Peyer's patch (tissue), 4 donors: ENCODE measurements at regions not wholly inside any gene's neighbourhood (a gene's known extent, or its start where the extent isn't known, plus 50 kb on each side); places are given as distances from the start of the nearest gene placed in this dataset.

Experiments used
- DNase-seq, 3 donors: peaks; one replicate each; pipeline ENCODE4 v3.0.0-alpha.2; 2017 to 2019
- H3K27ac ChIP-seq, 4 donors: fragments of 200-600 bp; sonication (generic); one replicate each; pipeline ENCODE4 v1.5.1; 2016 to 2019
- H3K27me3 ChIP-seq, 2 donors: fragments of 200-600 bp; sonication (generic); one replicate each; pipeline ENCODE4 v1.5.1; 2019
- H3K36me3 ChIP-seq, 3 donors: fragments of 200-600 bp; sonication (generic); one replicate each; pipeline ENCODE4 v1.5.1; 2016 to 2019
- H3K4me1 ChIP-seq, 4 donors: fragments of 200-600 bp; sonication (generic); one replicate each; pipeline ENCODE4 v1.5.1; 2016 to 2019
- H3K4me3 ChIP-seq, 4 donors: fragments of 200-600 bp; sonication (generic); 1 replicate in 3 of 4; 2 replicates in 1 of 4; pipeline ENCODE4 v1.5.1; 2016 to 2019; ENCODE audit warnings: mild to moderate bottlenecking in 1 of 4
- H3K9me3 ChIP-seq, 4 donors: fragments of 200-600 bp; sonication (generic); one replicate each; pipeline ENCODE4 v1.5.1; 2016 to 2019; ENCODE audit warnings: mild to moderate bottlenecking in 1 of 4
- POLR2A ChIP-seq, 2 donors: fragments of 450-650 bp; IDR thresholded peaks; one replicate each; pipeline ENCODE4 v1.5.1; 2017; ENCODE audit warnings: antibody characterized with exemption in 2 of 2, mild to moderate bottlenecking in 2 of 2, moderate library complexity in 2 of 2
- TF ChIP-seq, protein P1 (sequence below), 6 experiments: fragments of 450-650 bp in 4 of 6; fragments of 200-600 bp in 2 of 6; sonication (generic) in 1 of 6; IDR thresholded peaks; one replicate each; pipeline ENCODE4 v1.5.1; 2017 to 2019; ENCODE audit warnings: antibody characterized with exemption in 6 of 6, mild to moderate bottlenecking in 3 of 6, moderate library complexity in 1 of 6

GRCh38 chr11:33959855-33960400 lies 68.1 kb upstream of the LMO2 start:
- H3K9me3 ChIP-seq = no peaks in the 10 kb centered on the region
- TF ChIP-seq, protein P1, sequence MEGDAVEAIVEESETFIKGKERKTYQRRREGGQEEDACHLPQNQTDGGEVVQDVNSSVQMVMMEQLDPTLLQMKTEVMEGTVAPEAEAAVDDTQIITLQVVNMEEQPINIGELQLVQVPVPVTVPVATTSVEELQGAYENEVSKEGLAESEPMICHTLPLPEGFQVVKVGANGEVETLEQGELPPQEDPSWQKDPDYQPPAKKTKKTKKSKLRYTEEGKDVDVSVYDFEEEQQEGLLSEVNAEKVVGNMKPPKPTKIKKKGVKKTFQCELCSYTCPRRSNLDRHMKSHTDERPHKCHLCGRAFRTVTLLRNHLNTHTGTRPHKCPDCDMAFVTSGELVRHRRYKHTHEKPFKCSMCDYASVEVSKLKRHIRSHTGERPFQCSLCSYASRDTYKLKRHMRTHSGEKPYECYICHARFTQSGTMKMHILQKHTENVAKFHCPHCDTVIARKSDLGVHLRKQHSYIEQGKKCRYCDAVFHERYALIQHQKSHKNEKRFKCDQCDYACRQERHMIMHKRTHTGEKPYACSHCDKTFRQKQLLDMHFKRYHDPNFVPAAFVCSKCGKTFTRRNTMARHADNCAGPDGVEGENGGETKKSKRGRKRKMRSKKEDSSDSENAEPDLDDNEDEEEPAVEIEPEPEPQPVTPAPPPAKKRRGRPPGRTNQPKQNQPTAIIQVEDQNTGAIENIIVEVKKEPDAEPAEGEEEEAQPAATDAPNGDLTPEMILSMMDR (IDR thresholded peaks at IDR 0.05) = no peak
- TF ChIP-seq POLR2A (IDR thresholded peaks at IDR 0.05) = no peak
- DNase-seq = no peak

DNA sequence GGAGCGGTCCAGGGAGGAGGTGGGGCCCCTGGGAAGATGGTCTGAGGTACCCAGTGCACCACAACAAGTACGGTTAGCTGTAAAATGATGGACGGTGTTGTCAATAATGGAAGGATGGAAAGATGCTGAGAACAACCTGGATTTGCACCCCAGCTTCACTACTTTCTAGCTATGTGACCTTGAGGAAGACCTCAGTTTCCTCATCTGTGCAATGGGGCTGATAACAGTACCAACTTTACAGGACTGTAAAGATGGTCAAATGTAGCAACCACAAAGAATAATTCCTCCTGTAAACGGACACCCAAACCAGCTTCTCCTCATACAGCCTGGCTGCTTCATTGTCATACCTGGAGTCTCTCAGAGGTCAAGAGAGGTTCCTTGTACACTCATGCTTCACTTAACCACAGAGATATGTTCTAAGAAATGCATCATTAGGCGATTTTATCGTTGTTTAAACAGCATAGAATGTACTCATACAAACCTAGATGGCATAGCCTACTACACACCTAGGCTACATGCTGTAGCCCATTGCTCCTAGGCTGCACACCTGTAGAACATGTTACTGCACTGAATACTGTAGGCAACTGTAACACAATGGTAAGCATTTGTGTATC lies 65.5 kb upstream of the LMO2 start:
- no peaks in the 10 kb centered on the region for H3K36me3 ChIP-seq
- no peaks in the 10 kb centered on the region for H3K4me1 ChIP-seq
- no peak for DNase-seq
- no peaks in the 10 kb centered on the region for H3K27me3 ChIP-seq
- no peak overlapping the region for H3K27ac ChIP-seq
- no peak for TF ChIP-seq POLR2A (IDR thresholded peaks at IDR 0.05)
- TF ChIP-seq, protein P1 (IDR thresholded peaks at IDR 0.05) = no peak
- H3K9me3 ChIP-seq = no peaks in the 10 kb centered on the region
- no peak overlapping the region for H3K4me3 ChIP-seq

More at GRCh38 chr11:33959855-33960400, 68.1 kb upstream of the LMO2 start:
- no peaks in the 10 kb centered on the region for H3K36me3 ChIP-seq
- no peak overlapping the region for H3K4me3 ChIP-seq
- no peaks in the 10 kb centered on the region for H3K4me1 ChIP-seq
- no peaks in the 10 kb centered on the region for H3K27me3 ChIP-seq
- no peak overlapping the region for H3K27ac ChIP-seq

- H3K4me3 ChIP-seq = no peak overlapping the region
- DNase-seq = no peak
- no peak overlapping the region for H3K27ac ChIP-seq
- no peaks in the 10 kb centered on the region for H3K9me3 ChIP-seq
- no peaks in the 10 kb centered on the region for H3K36me3 ChIP-seq
- TF ChIP-seq, protein P1 (IDR thresholded peaks at IDR 0.05) = no peak
- TF ChIP-seq POLR2A (IDR thresholded peaks at IDR 0.05) = no peak
- no peaks in the 10 kb centered on the region for H3K27me3 ChIP-seq
- no peaks in the 10 kb centered on the region for H3K4me1 ChIP-seq
These were observed 64.7 kb upstream of the LMO2 start for GRCh38 chr11:33956611-33957010.

DNA sequence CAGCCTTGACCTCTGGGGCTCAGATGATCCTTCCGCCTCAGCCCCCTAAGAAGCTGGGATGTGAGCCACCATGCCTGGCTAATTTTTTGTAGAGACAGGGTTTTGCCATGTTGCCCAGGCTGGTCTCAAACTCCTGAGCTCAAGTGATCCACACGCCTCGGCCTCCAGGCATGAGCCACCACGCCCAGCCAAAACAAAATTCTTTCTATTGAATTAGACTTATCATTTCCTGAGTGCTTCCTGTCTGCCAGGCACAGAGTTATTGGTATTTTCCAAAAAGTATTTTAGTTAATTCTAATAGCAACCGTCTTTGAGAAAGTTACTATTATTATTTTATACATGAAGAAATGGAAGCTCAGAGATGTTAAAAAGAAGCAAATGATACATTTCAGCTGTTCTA lies 61.4 kb upstream of the LMO2 start:
- Histone ChIP-seq H3K27ac (no peak overlapping the region), H3K9me3 (no peaks in the 10 kb centered on the region), H3K27me3 (no peaks in the 10 kb centered on the region), H3K4me3 (no peak overlapping the region), H3K4me1 (no peaks in the 10 kb centered on the region), H3K36me3 (no peaks in the 10 kb centered on the region)
- no peak for TF ChIP-seq POLR2A (IDR thresholded peaks at IDR 0.05)
- TF ChIP-seq, protein P1 (IDR thresholded peaks at IDR 0.05) = no peak
- no peak for DNase-seq

DNA sequence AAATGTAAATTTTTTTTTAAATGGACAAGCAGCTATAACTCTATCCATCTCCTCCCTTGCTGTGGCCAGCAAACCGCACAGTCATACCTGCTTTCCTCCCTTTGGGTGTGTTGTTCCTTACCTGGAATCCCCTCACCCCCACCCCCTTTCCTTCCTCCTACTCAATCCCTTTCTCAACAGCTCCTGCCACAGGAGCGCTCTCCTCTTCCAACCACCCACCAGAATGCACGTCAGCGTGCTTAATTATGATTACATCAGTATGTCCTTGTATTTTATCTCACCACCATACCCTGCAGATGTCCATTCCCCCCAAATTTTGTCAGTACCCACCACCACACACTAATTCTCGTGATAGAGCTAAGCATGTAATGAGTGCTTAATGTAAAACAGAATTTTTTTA lies 60.9 kb upstream of the LMO2 start:
- no peaks in the 10 kb centered on the region for H3K27me3 ChIP-seq
- no peaks in the 10 kb centered on the region for H3K4me1 ChIP-seq
- no peaks in the 10 kb centered on the region for H3K9me3 ChIP-seq
- DNase-seq = no peak
- no peak overlapping the region for H3K4me3 ChIP-seq
- no peaks in the 10 kb centered on the region for H3K36me3 ChIP-seq
- no peak for TF ChIP-seq POLR2A (IDR thresholded peaks at IDR 0.05)
- TF ChIP-seq, protein P1 (IDR thresholded peaks at IDR 0.05) = no peak
- H3K27ac ChIP-seq = no peak overlapping the region
